OCI-LY7 (cell line): ENCODE measurements at regions not wholly inside any gene's neighbourhood (a gene's known extent, or its start where the extent isn't known, plus 50 kb on each side); places are given as distances from the start of the nearest gene placed in this dataset.

Experiments
- BruUV-seq: library from RNA; stranded (reverse); fragments of 400-500 nt; replicated peaks from 2 replicates; lab custom pipeline; 2021; lab: Mats Ljungman, UMichigan
- CTCF ChIA-PET: fragments of 300-600 bp; sonication (Branson Sonifier 250); formaldehyde crosslinking; loops from one replicate; lab custom pipeline; 2022; ENCODE audit warnings: antibody characterized with exemption; ENCODE audit not compliant: unreplicated experiment; lab: Charles Lee
- POLR2A ChIA-PET: fragments of 300-600 bp; sonication (Branson Sonifier 250); formaldehyde crosslinking; loops from one replicate; lab custom pipeline; 2022; ENCODE audit warnings: antibody characterized with exemption; lab: Charles Lee
- DNase-seq: peaks from one replicate; pipeline ENCODE4 v3.0.0-alpha.2; 2015; ENCODE audit warnings: low spot score
- H2AFZ ChIP-seq: fragments of 200-600 bp; sonication (generic), shearing (Covaris generic); 2 replicates; pipeline ENCODE4 v1.6.1; 2014; ENCODE audit warnings: mild to moderate bottlenecking, antibody characterized with exemption, low read length, moderate library complexity
- H3K27ac ChIP-seq: fragments of 200-600 bp; sonication (generic); 2 replicates; pipeline ENCODE4 v1.5.1; 2014; ENCODE audit warnings: mixed run types, low read depth, mild to moderate bottlenecking, moderate library complexity, low read length, inconsistent platforms; ENCODE audit not compliant: poor library complexity, severe bottlenecking
- H3K36me3 ChIP-seq: fragments of 200-600 bp; sonication (generic); 2 replicates; pipeline ENCODE4 v1.6.1; 2014; ENCODE audit warnings: mild to moderate bottlenecking, antibody characterized with exemption, low read length, moderate library complexity, mixed read lengths; ENCODE audit not compliant: insufficient read depth
- H3K4me1 ChIP-seq: fragments of 200-600 bp; sonication (generic); 2 replicates; pipeline ENCODE4 v1.5.1; 2014; ENCODE audit warnings: mild to moderate bottlenecking, low read length; ENCODE audit not compliant: insufficient read depth, poor library complexity, severe bottlenecking
- H3K4me2 ChIP-seq: fragments of 200-600 bp; sonication (generic); 2 replicates; pipeline ENCODE4 v1.6.1; 2014; ENCODE audit warnings: mild to moderate bottlenecking, low read length
- H3K4me3 ChIP-seq: fragments of 200-600 bp; sonication (generic); 2 replicates; pipeline ENCODE4 v1.5.1; 2014; ENCODE audit warnings: mild to moderate bottlenecking, low read depth, low read length; ENCODE audit not compliant: poor library complexity, severe bottlenecking
- H3K79me2 ChIP-seq: fragments of 200-600 bp; sonication (generic); 2 replicates; pipeline ENCODE4 v1.6.1; 2016; ENCODE audit warnings: low read depth, mild to moderate bottlenecking, low read length, moderate library complexity, mixed read lengths; ENCODE audit not compliant: insufficient read depth
- H3K9me2 ChIP-seq: fragments of 200-600 bp; sonication (generic); 2 replicates; pipeline ENCODE4 v1.6.1; 2016; ENCODE audit warnings: mild to moderate bottlenecking, low read length, mixed read lengths; ENCODE audit not compliant: insufficient read depth
- H3K9me3 ChIP-seq: fragments of 200-600 bp; sonication (generic); 2 replicates; pipeline ENCODE4 v1.6.1; 2014; ENCODE audit warnings: mild to moderate bottlenecking, mixed run types, low read length, mixed read lengths
- H4K20me1 ChIP-seq: fragments of 200-600 bp; sonication (generic); 2 replicates; pipeline ENCODE4 v1.6.1; 2014; ENCODE audit warnings: mild to moderate bottlenecking, antibody characterized with exemption, low read length, moderate library complexity, mixed read lengths; ENCODE audit not compliant: insufficient read depth
- CTCF ChIP-seq: fragments of 200-600 bp; sonication (generic); conservative IDR thresholded peaks from 2 replicates; pipeline ENCODE4 v1.5.1; 2014; ENCODE audit warnings: mild to moderate bottlenecking, antibody characterized with exemption, low read length, moderate library complexity, mixed read lengths
- EZH2phosphoT487 ChIP-seq: fragments of 200-600 bp; sonication (generic); IDR thresholded peaks from 2 replicates; pipeline ENCODE4 v1.6.1; 2018; ENCODE audit warnings: low read depth, borderline replicate concordance, mild to moderate bottlenecking, mixed run types, antibody characterized with exemption, low read length, moderate library complexity, mixed read lengths
- intact Hi-C: fragments of 100-400 bp; cut with micrococcal nuclease; formaldehyde crosslinking; loops from one replicate; pipeline ENCODE4 v1.10.0; 2022; ENCODE audit not compliant: unreplicated experiment

- H2AFZ ChIP-seq: no peak overlapping the region
These were observed 224.5 kb downstream of the CGGBP1 start for GRCh38 chr3:87834327-87834726.

GRCh38 chr3:87833039-87833377 lies 225.8 kb downstream of the CGGBP1 start:
- BruUV-seq: no TSS peak
- H3K36me3 ChIP-seq: no peaks in the 10 kb centered on the region
- TF ChIP-seq CTCF (no peak), EZH2phosphoT487 (no peak)
- intact Hi-C loops: no loop called here
- CTCF ChIA-PET: no interaction called here
- H4K20me1 ChIP-seq: no peaks in the 10 kb centered on the region
- H2AFZ ChIP-seq: no peak overlapping the region
- no peak overlapping the region for H3K4me2 ChIP-seq
- H3K79me2 ChIP-seq: no peaks in the 10 kb centered on the region
- no peak overlapping the region for H3K27ac ChIP-seq
- no peaks in the 10 kb centered on the region for H3K4me1 ChIP-seq
- no peaks in the 10 kb centered on the region for H3K9me3 ChIP-seq
- no peak for DNase-seq
- no peak overlapping the region for H3K4me3 ChIP-seq
- POLR2A ChIA-PET: interaction anchor here (1.3 kb wide), 1 partner anchor 14 kb away, joined by 3 read pairs; no protein-coding TSS in a partner anchor
- H3K9me2 ChIP-seq: no peaks in the 10 kb centered on the region

More at GRCh38 chr3:87834327-87834726, 224.5 kb downstream of the CGGBP1 start:
- BruUV-seq: no TSS peak
- POLR2A ChIA-PET: no interaction called here
- H3K79me2 ChIP-seq: no peaks in the 10 kb centered on the region
- no peaks in the 10 kb centered on the region for H3K4me1 ChIP-seq
- TF ChIP-seq EZH2phosphoT487 (no peak), CTCF (no peak)
- H3K4me3 ChIP-seq: no peak overlapping the region
- no peaks in the 10 kb centered on the region for H4K20me1 ChIP-seq
- DNase-seq: no peak
- H3K27ac ChIP-seq: no peak overlapping the region
- H3K4me2 ChIP-seq: no peak overlapping the region
- CTCF ChIA-PET: no interaction called here
- H3K36me3 ChIP-seq: no peaks in the 10 kb centered on the region
- H3K9me3 ChIP-seq: no peaks in the 10 kb centered on the region
- intact Hi-C loops: no loop called here
- H3K9me2 ChIP-seq: no peaks in the 10 kb centered on the region

- Histone ChIP-seq H3K4me1 (no peaks in the 10 kb centered on the region), H3K9me3 (no peaks in the 10 kb centered on the region), H3K4me2 (no peak overlapping the region), H4K20me1 (no peaks in the 10 kb centered on the region), H2AFZ (no peak overlapping the region), H3K27ac (no peak overlapping the region), H3K36me3 (no peaks in the 10 kb centered on the region), H3K79me2 (no peaks in the 10 kb centered on the region), H3K9me2 (no peaks in the 10 kb centered on the region), H3K4me3 (no peak overlapping the region)
- intact Hi-C loops: no loop called here
- TF ChIP-seq CTCF (no peak), EZH2phosphoT487 (no peak)
- no TSS peak for BruUV-seq
- CTCF ChIA-PET: no interaction called here
- POLR2A ChIA-PET: interaction anchor here (0.6 kb wide), 1 partner anchor 454 kb away, joined by 6 read pairs; no protein-coding TSS in a partner anchor
- no peak for DNase-seq
These were observed 230.8 kb downstream of the CGGBP1 start for GRCh38 chr3:87828046-87828445.
